ENCODE measurements at regions not wholly inside any gene's neighbourhood (a gene's known extent, or its start where the extent isn't known, plus 50 kb on each side); places are given as distances from the start of the nearest gene placed in this dataset.
"Not testable (repeated sequence)": the region's sequence is repeated elsewhere in the genome, so short reads cannot be mapped to it uniquely, and the experiment has no call there.

GRCh38 chr11:69220561-69221051 is 64.9 kb downstream of the SMIM38 start:
- DNase-seq (ENCODE audit: extremely low spot score, unreplicated experiment) = peak; percentile 79
- TF ChIP-seq, protein P1, sequence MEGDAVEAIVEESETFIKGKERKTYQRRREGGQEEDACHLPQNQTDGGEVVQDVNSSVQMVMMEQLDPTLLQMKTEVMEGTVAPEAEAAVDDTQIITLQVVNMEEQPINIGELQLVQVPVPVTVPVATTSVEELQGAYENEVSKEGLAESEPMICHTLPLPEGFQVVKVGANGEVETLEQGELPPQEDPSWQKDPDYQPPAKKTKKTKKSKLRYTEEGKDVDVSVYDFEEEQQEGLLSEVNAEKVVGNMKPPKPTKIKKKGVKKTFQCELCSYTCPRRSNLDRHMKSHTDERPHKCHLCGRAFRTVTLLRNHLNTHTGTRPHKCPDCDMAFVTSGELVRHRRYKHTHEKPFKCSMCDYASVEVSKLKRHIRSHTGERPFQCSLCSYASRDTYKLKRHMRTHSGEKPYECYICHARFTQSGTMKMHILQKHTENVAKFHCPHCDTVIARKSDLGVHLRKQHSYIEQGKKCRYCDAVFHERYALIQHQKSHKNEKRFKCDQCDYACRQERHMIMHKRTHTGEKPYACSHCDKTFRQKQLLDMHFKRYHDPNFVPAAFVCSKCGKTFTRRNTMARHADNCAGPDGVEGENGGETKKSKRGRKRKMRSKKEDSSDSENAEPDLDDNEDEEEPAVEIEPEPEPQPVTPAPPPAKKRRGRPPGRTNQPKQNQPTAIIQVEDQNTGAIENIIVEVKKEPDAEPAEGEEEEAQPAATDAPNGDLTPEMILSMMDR (IDR thresholded peaks at IDR 0.05) = no peak
- Mint-ChIP-seq H3K9me3 (ENCODE audit: unreplicated experiment) (peaks cover 10% of the 10 kb centered on the region), H3K27ac (ENCODE audit: unreplicated experiment) (no peak overlapping the region), H3K4me1 (ENCODE audit: unreplicated experiment) (no peaks in the 10 kb centered on the region), H3K36me3 (ENCODE audit: unreplicated experiment) (no peaks in the 10 kb centered on the region), H3K27me3 (ENCODE audit: unreplicated experiment) (peaks cover 20% of the 10 kb centered on the region), H3K4me3 (ENCODE audit: unreplicated experiment) (no peak overlapping the region)

- Mint-ChIP-seq H3K27ac (ENCODE audit: unreplicated experiment) (no peak overlapping the region), H3K9me3 (ENCODE audit: unreplicated experiment) (peaks cover 14% of the 10 kb centered on the region), H3K27me3 (ENCODE audit: unreplicated experiment) (peaks cover 25% of the 10 kb centered on the region), H3K4me1 (ENCODE audit: unreplicated experiment) (no peaks in the 10 kb centered on the region), H3K36me3 (ENCODE audit: unreplicated experiment) (no peaks in the 10 kb centered on the region), H3K4me3 (ENCODE audit: unreplicated experiment) (no peak overlapping the region)
- peak; percentile 56 for DNase-seq (ENCODE audit: extremely low spot score, unreplicated experiment)
- TF ChIP-seq, protein P1 (IDR thresholded peaks at IDR 0.05) = no peak
Observed at GRCh38 chr11:69221086-69221485, 65.4 kb downstream of the SMIM38 start.

DNA sequence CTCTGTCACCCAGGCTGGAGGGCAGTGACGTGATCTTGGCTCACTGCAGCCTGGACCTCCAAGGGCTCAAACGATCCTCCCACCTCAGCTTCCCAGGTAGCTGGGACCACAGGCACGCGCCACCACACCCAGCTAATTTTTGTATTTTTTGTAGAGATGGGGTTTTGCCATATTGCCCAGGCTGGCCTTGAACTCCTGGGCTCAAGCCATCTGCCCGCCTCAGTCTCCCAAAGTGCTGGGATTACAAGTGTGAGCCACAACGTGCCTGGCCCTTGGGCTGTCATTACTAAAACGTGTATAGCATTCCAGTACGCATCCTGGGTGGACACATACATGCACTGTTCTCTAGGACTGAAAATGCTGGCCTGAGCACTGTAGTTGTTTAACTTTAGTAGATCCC is 65.9 kb downstream of the SMIM38 start:
- Mint-ChIP-seq H3K27me3 (ENCODE audit: unreplicated experiment) (peaks cover 30% of the 10 kb centered on the region), H3K9me3 (ENCODE audit: unreplicated experiment) (peaks cover 20% of the 10 kb centered on the region)
- H3K4me1 Mint-ChIP-seq (ENCODE audit: unreplicated experiment); H3K27ac Mint-ChIP-seq (ENCODE audit: unreplicated experiment); H3K4me3 Mint-ChIP-seq (ENCODE audit: unreplicated experiment); H3K36me3 Mint-ChIP-seq (ENCODE audit: unreplicated experiment): not testable (repeated sequence)
- DNase-seq (ENCODE audit: extremely low spot score, unreplicated experiment) = peak; percentile 64

- Mint-ChIP-seq H3K27me3 (ENCODE audit: unreplicated experiment) (peaks cover 35% of the 10 kb centered on the region), H3K4me1 (ENCODE audit: unreplicated experiment) (no peaks in the 10 kb centered on the region), H3K27ac (ENCODE audit: unreplicated experiment) (no peak overlapping the region), H3K9me3 (ENCODE audit: unreplicated experiment) (peaks cover 25% of the 10 kb centered on the region), H3K4me3 (ENCODE audit: unreplicated experiment) (no peak overlapping the region), H3K36me3 (ENCODE audit: unreplicated experiment) (no peaks in the 10 kb centered on the region)
- TF ChIP-seq, protein P1 (IDR thresholded peaks at IDR 0.05) = no peak
- peak; percentile 73 for DNase-seq (ENCODE audit: extremely low spot score, unreplicated experiment)
Observed at GRCh38 chr11:69227271-69227670, 66.7 kb upstream of the MYEOV start.

DNA sequence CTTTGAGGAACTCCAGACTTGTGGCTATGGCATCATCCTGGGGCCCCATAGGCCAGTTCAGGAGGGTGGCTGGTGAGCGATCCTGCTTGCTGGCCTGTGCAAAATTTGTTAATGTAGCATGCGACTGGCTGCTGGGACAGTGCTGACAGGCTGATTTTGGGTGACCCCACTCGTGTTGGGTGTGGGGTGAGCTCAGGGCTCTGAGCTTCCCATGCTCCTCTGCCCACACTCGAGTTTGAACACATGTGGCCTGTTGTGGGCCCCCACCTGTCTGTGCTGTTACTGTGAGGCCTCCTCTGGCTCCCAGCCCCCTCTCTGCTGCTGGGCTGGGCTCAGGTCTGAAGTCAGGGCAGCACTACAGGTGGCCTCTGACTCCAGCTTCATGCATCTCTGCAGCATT is 64.4 kb upstream of the MYEOV start:
- peak; percentile 64 for DNase-seq (ENCODE audit: extremely low spot score, unreplicated experiment)
- Mint-ChIP-seq H3K4me3 (ENCODE audit: unreplicated experiment) (no peak overlapping the region), H3K9me3 (ENCODE audit: unreplicated experiment) (peaks cover 25% of the 10 kb centered on the region), H3K27ac (ENCODE audit: unreplicated experiment) (no peak overlapping the region), H3K27me3 (ENCODE audit: unreplicated experiment) (peaks cover 30% of the 10 kb centered on the region), H3K36me3 (ENCODE audit: unreplicated experiment) (no peaks in the 10 kb centered on the region), H3K4me1 (ENCODE audit: unreplicated experiment) (no peaks in the 10 kb centered on the region)
- TF ChIP-seq, protein P1 (IDR thresholded peaks at IDR 0.05) = no peak

Measured in osteocyte (in vitro differentiated cells).